AG04450 (cell line): ENCODE measurements at regions not wholly inside any gene's neighbourhood (a gene's known extent, or its start where the extent isn't known, plus 50 kb on each side); places are given as distances from the start of the nearest gene placed in this dataset.

ENCODE experiments used
- CTCF ChIA-PET: fragments of 300-600, 350-600 bp; formaldehyde crosslinking; extraction: SDS; loops from one replicate; lab custom pipeline; 2022; ENCODE audit warnings: antibody characterized with exemption, inconsistent platforms; lab: Charles Lee
- POLR2A ChIA-PET: fragments of 350-600 bp; formaldehyde crosslinking; extraction: SDS; loops from one replicate; lab custom pipeline; 2021; ENCODE audit warnings: antibody characterized with exemption, inconsistent platforms; lab: Yijun Ruan, JAX
- DNase-seq: peaks from one replicate; pipeline ENCODE4 v3.0.0-alpha.2; 2011; ENCODE audit warnings: low read depth, low spot score
- H3K27ac ChIP-seq: one replicate; pipeline ENCODE4 v1.5.1; 2012; ENCODE audit warnings: low read depth, low read length, control low read depth
- H3K27me3 ChIP-seq: one replicate; pipeline ENCODE4 v1.6.0; 2012; ENCODE audit warnings: low read length; ENCODE audit not compliant: control insufficient read depth, insufficient read depth
- H3K4me3 ChIP-seq: 2 replicates; pipeline ENCODE4 v1.5.1; 2011; ENCODE audit warnings: mild to moderate bottlenecking, low read depth, low read length, control low read depth
- H3K9me3 ChIP-seq: 2 replicates; pipeline ENCODE4 v1.5.1; 2012; ENCODE audit warnings: low read length; ENCODE audit not compliant: control insufficient read depth, insufficient read depth
- TF ChIP-seq, protein P1 (sequence below): IDR thresholded peaks from 2 replicates; pipeline ENCODE4 v1.5.1; 2011; ENCODE audit warnings: low read depth, low read length, control low read depth, inconsistent platforms

DNA sequence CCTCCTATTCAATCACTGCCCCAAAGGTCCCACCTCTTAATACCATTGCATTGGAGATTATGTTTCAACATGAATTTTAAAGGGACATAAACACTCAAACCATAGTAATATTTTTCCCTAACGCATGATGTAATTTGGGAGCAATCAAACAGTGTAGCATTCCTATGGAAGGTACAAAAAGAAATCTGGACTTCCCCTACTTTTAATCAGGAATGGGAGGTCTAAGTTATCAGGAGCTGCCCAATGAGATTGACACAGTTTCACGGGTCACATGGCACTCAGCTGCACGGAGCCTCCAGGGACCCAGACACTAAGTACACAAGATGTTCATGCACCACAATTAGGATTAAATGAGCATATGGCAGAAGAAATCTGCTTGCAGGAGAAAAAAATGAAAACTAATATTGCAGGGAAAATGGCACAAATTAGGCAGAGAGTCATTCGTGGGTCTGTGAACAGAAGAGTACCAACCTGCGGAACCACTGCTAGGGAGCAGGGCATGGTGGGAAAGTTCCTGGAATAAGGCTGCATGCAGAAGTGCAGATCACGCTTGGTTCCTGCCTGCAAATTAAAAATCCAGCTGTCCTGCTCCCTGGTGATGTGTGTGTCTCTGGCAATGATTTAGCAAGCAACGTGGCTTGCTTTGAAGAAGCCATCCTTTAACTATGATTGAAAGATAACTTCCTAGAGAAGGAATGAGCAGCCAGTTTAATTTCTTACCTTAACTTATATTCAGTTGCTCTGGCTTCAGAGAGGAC, 326.6 kb upstream of the ID2 start:
- DNase-seq, result no peak
- POLR2A ChIA-PET, result no interaction called here
- Histone ChIP-seq H3K27ac (no peak overlapping the region), H3K27me3 (no peaks in the 10 kb centered on the region), H3K9me3 (no peaks in the 10 kb centered on the region), H3K4me3 (no peak overlapping the region)
- TF ChIP-seq, protein P1, sequence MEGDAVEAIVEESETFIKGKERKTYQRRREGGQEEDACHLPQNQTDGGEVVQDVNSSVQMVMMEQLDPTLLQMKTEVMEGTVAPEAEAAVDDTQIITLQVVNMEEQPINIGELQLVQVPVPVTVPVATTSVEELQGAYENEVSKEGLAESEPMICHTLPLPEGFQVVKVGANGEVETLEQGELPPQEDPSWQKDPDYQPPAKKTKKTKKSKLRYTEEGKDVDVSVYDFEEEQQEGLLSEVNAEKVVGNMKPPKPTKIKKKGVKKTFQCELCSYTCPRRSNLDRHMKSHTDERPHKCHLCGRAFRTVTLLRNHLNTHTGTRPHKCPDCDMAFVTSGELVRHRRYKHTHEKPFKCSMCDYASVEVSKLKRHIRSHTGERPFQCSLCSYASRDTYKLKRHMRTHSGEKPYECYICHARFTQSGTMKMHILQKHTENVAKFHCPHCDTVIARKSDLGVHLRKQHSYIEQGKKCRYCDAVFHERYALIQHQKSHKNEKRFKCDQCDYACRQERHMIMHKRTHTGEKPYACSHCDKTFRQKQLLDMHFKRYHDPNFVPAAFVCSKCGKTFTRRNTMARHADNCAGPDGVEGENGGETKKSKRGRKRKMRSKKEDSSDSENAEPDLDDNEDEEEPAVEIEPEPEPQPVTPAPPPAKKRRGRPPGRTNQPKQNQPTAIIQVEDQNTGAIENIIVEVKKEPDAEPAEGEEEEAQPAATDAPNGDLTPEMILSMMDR, result no peak
- CTCF ChIA-PET, result no interaction called here

GRCh38 chr2:8357738-8358518, 323.9 kb upstream of the ID2 start:
- Histone ChIP-seq H3K27ac (no peak overlapping the region), H3K4me3 (no peak overlapping the region), H3K27me3 (no peaks in the 10 kb centered on the region), H3K9me3 (no peaks in the 10 kb centered on the region)
- ChIA-PET CTCF (no interaction called here), POLR2A (no interaction called here)
- DNase-seq, result no peak
- TF ChIP-seq, protein P1, result no peak

GRCh38 chr2:8361930-8362329, 319.9 kb upstream of the ID2 start:
- POLR2A ChIA-PET, result no interaction called here
- CTCF ChIA-PET, result no interaction called here
- no peak overlapping the region for H3K27ac ChIP-seq
- TF ChIP-seq, protein P1, result no peak
- H3K4me3 ChIP-seq, result no peak overlapping the region
- H3K9me3 ChIP-seq, result no peaks in the 10 kb centered on the region
- H3K27me3 ChIP-seq, result no peaks in the 10 kb centered on the region
- DNase-seq, result no peak

GRCh38 chr2:8363161-8363560, 318.7 kb upstream of the ID2 start:
- POLR2A ChIA-PET, result no interaction called here
- CTCF ChIA-PET, result no interaction called here
- no peak overlapping the region for H3K27ac ChIP-seq
- H3K27me3 ChIP-seq, result no peaks in the 10 kb centered on the region
- DNase-seq, result no peak
- H3K9me3 ChIP-seq, result no peaks in the 10 kb centered on the region
- H3K4me3 ChIP-seq, result no peak overlapping the region
- TF ChIP-seq, protein P1, result no peak

- no peak overlapping the region for H3K4me3 ChIP-seq
- no peak for DNase-seq
- ChIA-PET CTCF (no interaction called here), POLR2A (no interaction called here)
- no peak overlapping the region for H3K27ac ChIP-seq
- TF ChIP-seq, protein P1, result no peak
- no peaks in the 10 kb centered on the region for H3K9me3 ChIP-seq
- H3K27me3 ChIP-seq, result no peaks in the 10 kb centered on the region
These were observed 317.2 kb upstream of the ID2 start for GRCh38 chr2:8364668-8365067.
